Astrocyte (in vitro differentiated cells and primary cell): ENCODE measurements at regions not wholly inside any gene's neighbourhood (a gene's known extent, or its start where the extent isn't known, plus 50 kb on each side); places are given as distances from the start of the nearest gene placed in this dataset.

Source experiments
- DNase-seq: peaks from one replicate; pipeline ENCODE4 v3.0.0-alpha.2; 2010; ENCODE audit warnings: low read depth
- FAIRE-seq: peaks from 2 replicates; lab custom pipeline; 2011; peaks lifted over from hg19 to GRCh38; lab: Jason Lieb, UNC
- H2AFZ ChIP-seq: 2 replicates; pipeline ENCODE4 v1.6.0; 2012; ENCODE audit warnings: low read depth, low read length, inconsistent platforms
- H3K27ac ChIP-seq: 2 replicates; pipeline ENCODE4 v1.5.1; 2011; ENCODE audit warnings: low read depth, low read length, inconsistent platforms
- H3K27me3 ChIP-seq: 2 replicates; pipeline ENCODE4 v1.6.0; 2011; ENCODE audit warnings: low read length, inconsistent platforms; ENCODE audit not compliant: insufficient read depth
- H3K36me3 ChIP-seq: 2 replicates; pipeline ENCODE4 v1.5.1; 2011; ENCODE audit warnings: low read length, inconsistent platforms; ENCODE audit not compliant: insufficient read depth
- H3K4me1 ChIP-seq: 2 replicates; pipeline ENCODE4 v1.5.1; 2011; ENCODE audit warnings: low read length, inconsistent platforms; ENCODE audit not compliant: insufficient read depth
- H3K4me2 ChIP-seq: 2 replicates; pipeline ENCODE4 v1.6.0; 2012; ENCODE audit warnings: low read length, inconsistent platforms
- H3K4me3 ChIP-seq: 2 replicates; pipeline ENCODE4 v1.5.1; 2011; ENCODE audit warnings: low read depth, mild to moderate bottlenecking, low read length, inconsistent platforms; ENCODE audit not compliant: insufficient read depth
- H3K79me2 ChIP-seq: 2 replicates; pipeline ENCODE4 v1.6.0; 2012; ENCODE audit warnings: mild to moderate bottlenecking, low read length, inconsistent platforms; ENCODE audit not compliant: insufficient read depth
- H3K9ac ChIP-seq: 2 replicates; pipeline ENCODE4 v1.6.0; 2012; ENCODE audit warnings: mild to moderate bottlenecking, low read length, inconsistent platforms
- H3K9me3 ChIP-seq: 2 replicates; pipeline ENCODE4 v1.5.1; 2012; ENCODE audit warnings: low read depth, mild to moderate bottlenecking, low read length, inconsistent platforms; ENCODE audit not compliant: insufficient read depth
- H4K20me1 ChIP-seq: 2 replicates; pipeline ENCODE4 v1.6.0; 2012; ENCODE audit warnings: low read length, inconsistent platforms; ENCODE audit not compliant: insufficient read depth
- H3K27ac Mint-ChIP-seq: one replicate; pipeline ENCODE4 v1.8.0; 2021; ENCODE audit warnings: mild to moderate bottlenecking, mixed read lengths; ENCODE audit not compliant: unreplicated experiment
- H3K27me3 Mint-ChIP-seq: one replicate; pipeline ENCODE4 v1.8.0; 2021; ENCODE audit warnings: low read depth, mixed read lengths; ENCODE audit not compliant: unreplicated experiment
- H3K36me3 Mint-ChIP-seq: one replicate; pipeline ENCODE4 v1.8.0; 2021; ENCODE audit warnings: low read depth, mixed read lengths; ENCODE audit not compliant: unreplicated experiment
- H3K4me1 Mint-ChIP-seq: one replicate; pipeline ENCODE4 v1.8.0; 2021; ENCODE audit warnings: low read depth, mixed read lengths; ENCODE audit not compliant: unreplicated experiment
- H3K4me3 Mint-ChIP-seq: one replicate; pipeline ENCODE4 v1.8.0; 2021; ENCODE audit warnings: mild to moderate bottlenecking, moderate library complexity, mixed read lengths; ENCODE audit not compliant: unreplicated experiment
- H3K9me3 Mint-ChIP-seq: one replicate; pipeline ENCODE4 v1.8.0; 2021; ENCODE audit warnings: mild to moderate bottlenecking, mixed read lengths; ENCODE audit not compliant: unreplicated experiment
- EZH2 ChIP-seq: IDR thresholded peaks from 2 replicates; pipeline ENCODE4 v1.6.1; 2012; ENCODE audit warnings: mild to moderate bottlenecking, low read length, inconsistent platforms; ENCODE audit not compliant: insufficient read depth
- TF ChIP-seq, protein P1 (sequence below): IDR thresholded peaks from 2 replicates; pipeline ENCODE4 v1.5.1; 2011; ENCODE audit warnings: low read depth, mild to moderate bottlenecking, inconsistent platforms, low read length, moderate library complexity; ENCODE audit not compliant: insufficient read depth

DNA sequence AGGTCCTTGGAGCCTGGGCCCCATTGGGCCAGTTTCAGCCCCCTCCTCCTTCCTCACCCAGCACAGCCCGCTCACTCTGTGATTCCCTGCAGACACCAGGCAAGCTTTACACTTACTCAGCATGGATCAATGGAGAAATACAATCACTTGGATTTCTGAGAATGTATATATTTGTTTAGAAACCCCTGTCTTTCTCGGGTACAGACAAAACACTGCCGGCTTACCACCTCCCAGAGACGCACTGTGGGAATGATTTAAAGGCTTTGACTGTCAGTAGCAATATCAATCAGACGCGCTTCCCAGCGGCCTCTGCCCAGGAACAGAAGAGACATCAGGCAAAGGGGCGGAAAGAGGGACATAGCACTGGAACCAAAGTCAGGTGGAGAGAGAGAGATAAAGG, 186.5 kb downstream of the MAFB start:
- no peak for TF ChIP-seq EZH2
- TF ChIP-seq, protein P1, sequence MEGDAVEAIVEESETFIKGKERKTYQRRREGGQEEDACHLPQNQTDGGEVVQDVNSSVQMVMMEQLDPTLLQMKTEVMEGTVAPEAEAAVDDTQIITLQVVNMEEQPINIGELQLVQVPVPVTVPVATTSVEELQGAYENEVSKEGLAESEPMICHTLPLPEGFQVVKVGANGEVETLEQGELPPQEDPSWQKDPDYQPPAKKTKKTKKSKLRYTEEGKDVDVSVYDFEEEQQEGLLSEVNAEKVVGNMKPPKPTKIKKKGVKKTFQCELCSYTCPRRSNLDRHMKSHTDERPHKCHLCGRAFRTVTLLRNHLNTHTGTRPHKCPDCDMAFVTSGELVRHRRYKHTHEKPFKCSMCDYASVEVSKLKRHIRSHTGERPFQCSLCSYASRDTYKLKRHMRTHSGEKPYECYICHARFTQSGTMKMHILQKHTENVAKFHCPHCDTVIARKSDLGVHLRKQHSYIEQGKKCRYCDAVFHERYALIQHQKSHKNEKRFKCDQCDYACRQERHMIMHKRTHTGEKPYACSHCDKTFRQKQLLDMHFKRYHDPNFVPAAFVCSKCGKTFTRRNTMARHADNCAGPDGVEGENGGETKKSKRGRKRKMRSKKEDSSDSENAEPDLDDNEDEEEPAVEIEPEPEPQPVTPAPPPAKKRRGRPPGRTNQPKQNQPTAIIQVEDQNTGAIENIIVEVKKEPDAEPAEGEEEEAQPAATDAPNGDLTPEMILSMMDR: no peak
- DNase-seq (no peak), FAIRE-seq (no peak)
- H3K27ac Mint-ChIP-seq: no peak overlapping the region
- Histone ChIP-seq H4K20me1 (no peaks in the 10 kb centered on the region), H3K4me1 (peaks cover 4% of the 10 kb centered on the region), H3K4me2 (peak overlapping the region; percentile 12), H3K4me3 (no peak overlapping the region), H3K9me3 (no peaks in the 10 kb centered on the region), H3K79me2 (no peaks in the 10 kb centered on the region), H2AFZ (no peak overlapping the region), H3K27ac (no peak overlapping the region), H3K9ac (no peak overlapping the region), H3K36me3 (no peaks in the 10 kb centered on the region), H3K27me3 (no peaks in the 10 kb centered on the region)
- peaks cover 10% of the 10 kb centered on the region for H3K4me1 Mint-ChIP-seq
- peaks cover 2% of the 10 kb centered on the region for H3K9me3 Mint-ChIP-seq
- peaks cover 22% of the 10 kb centered on the region for H3K27me3 Mint-ChIP-seq
- no peaks in the 10 kb centered on the region for H3K36me3 Mint-ChIP-seq
- no peak overlapping the region for H3K4me3 Mint-ChIP-seq

DNA sequence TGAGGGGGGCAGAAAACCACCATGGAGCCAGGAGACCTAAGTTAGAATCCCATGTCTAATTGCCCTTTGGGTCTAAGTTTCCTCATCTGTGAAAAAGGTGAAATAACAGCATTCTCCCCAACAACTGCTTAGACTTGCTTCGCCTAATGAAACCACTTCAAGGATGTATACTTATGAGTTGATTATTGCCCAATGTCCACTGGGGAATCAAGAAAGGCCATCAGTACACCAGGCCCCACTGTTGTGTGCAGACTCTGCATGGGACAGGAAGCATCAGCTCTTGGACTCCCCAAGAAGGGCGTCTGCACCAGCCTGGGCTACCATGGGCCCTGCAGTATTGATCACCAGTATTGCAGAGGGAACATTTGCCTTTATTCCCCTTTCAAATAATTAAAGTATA, 189.6 kb downstream of the MAFB start:
- no peaks in the 10 kb centered on the region for H3K36me3 Mint-ChIP-seq
- Histone ChIP-seq H3K4me1 (no peaks in the 10 kb centered on the region), H4K20me1 (no peaks in the 10 kb centered on the region), H3K27me3 (no peaks in the 10 kb centered on the region), H3K27ac (no peak overlapping the region), H3K4me2 (no peak overlapping the region), H3K9me3 (no peaks in the 10 kb centered on the region), H2AFZ (no peak overlapping the region), H3K4me3 (no peak overlapping the region), H3K79me2 (no peaks in the 10 kb centered on the region), H3K36me3 (no peaks in the 10 kb centered on the region), H3K9ac (no peak overlapping the region)
- FAIRE-seq: no peak
- H3K4me1 Mint-ChIP-seq: peaks cover 3% of the 10 kb centered on the region
- no peak for TF ChIP-seq EZH2
- TF ChIP-seq, protein P1: no peak
- H3K27ac Mint-ChIP-seq: no peak overlapping the region
- H3K27me3 Mint-ChIP-seq: peaks cover 24% of the 10 kb centered on the region
- no peak for DNase-seq
- H3K4me3 Mint-ChIP-seq: no peak overlapping the region
- peaks cover 4% of the 10 kb centered on the region for H3K9me3 Mint-ChIP-seq

DNA sequence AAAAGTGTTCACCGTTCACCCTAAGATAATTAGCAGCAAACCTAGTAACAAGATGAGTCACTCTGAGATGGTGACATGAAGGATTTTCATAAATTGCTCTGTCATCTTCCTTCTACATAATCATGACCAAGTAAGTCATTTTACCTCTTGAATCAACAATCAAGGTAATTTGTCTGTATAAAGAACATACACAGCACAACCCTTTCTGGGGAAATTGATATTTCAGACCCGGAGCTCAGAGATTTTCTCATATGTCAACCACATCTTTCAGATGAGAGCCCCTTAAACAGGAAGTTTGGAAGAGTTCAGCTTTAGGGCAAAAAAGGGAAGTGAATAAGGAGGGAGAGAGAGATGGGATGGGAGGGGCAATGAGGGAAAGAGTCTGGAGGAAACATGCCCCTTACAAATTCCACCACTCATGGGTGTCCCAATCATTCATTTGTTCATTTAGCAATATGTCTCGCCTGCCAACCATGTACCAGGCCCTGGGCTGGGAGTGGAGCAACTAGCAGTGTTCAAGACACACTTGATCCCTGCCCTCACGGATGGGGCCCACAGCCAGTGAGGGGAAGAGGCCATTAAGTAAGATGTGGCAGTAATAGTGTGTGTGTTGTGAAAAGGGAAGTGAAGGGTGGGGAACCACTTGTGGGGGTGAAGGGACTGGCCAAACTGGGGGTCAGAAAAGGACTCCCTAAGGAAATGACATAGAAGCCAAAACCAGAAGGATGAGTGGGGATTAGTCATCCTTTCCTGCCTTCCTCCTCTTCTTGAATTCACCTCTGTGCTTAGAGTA, 190.9 kb downstream of the MAFB start:
- H3K27ac Mint-ChIP-seq: no peak overlapping the region
- no peak for FAIRE-seq

More for the DNA sequence above, 190.9 kb downstream of the MAFB start:
- H3K27me3 ChIP-seq: no peaks in the 10 kb centered on the region
- no peak overlapping the region for H2AFZ ChIP-seq
- Mint-ChIP-seq H3K27me3 (peaks cover 24% of the 10 kb centered on the region), H3K4me1 (peaks cover 6% of the 10 kb centered on the region), H3K36me3 (no peaks in the 10 kb centered on the region), H3K9me3 (peaks cover 4% of the 10 kb centered on the region), H3K4me3 (no peak overlapping the region)
- no peaks in the 10 kb centered on the region for H3K9me3 ChIP-seq
- no peak overlapping the region for H3K27ac ChIP-seq
- no peaks in the 10 kb centered on the region for H4K20me1 ChIP-seq
- DNase-seq: peak; percentile 6
- no peak for TF ChIP-seq EZH2
- TF ChIP-seq, protein P1: no peak
- H3K9ac ChIP-seq: no peak overlapping the region
- H3K4me2 ChIP-seq: no peak overlapping the region
- no peaks in the 10 kb centered on the region for H3K4me1 ChIP-seq
- no peaks in the 10 kb centered on the region for H3K36me3 ChIP-seq
- H3K4me3 ChIP-seq: no peak overlapping the region
- H3K79me2 ChIP-seq: no peaks in the 10 kb centered on the region
